Breast epithelium (tissue), 3 donors: ENCODE measurements at regions not wholly inside any gene's neighbourhood (a gene's known extent, or its start where the extent isn't known, plus 50 kb on each side); places are given as distances from the start of the nearest gene placed in this dataset.

Experiments
- CTCF ChIP-seq, 3 donors: fragments of 450-650 bp; IDR thresholded peaks; one replicate each; pipeline ENCODE4 v1.5.1; 2016 to 2017; ENCODE audit warnings: antibody characterized with exemption in 3 of 3, mild to moderate bottlenecking in 3 of 3, moderate library complexity in 3 of 3
- POLR2A ChIP-seq: fragments of 450-650 bp; IDR thresholded peaks from one replicate; pipeline ENCODE4 v1.6.1; 2016; ENCODE audit warnings: antibody characterized with exemption, mild to moderate bottlenecking, moderate library complexity

GRCh38 chr1:221125976-221126375, 246.7 kb downstream of the HLX start:
- no peak for TF ChIP-seq CTCF (IDR thresholded peaks at IDR 0.05)
- no peak for TF ChIP-seq POLR2A
